OCI-LY1 (cell line): ENCODE measurements at regions not wholly inside any gene's neighbourhood (a gene's known extent, or its start where the extent isn't known, plus 50 kb on each side); places are given as distances from the start of the nearest gene placed in this dataset.

ENCODE experiments used
- CTCF ChIP-seq: fragments of 200-600 bp; sonication (generic), shearing (Covaris generic); IDR thresholded peaks from 2 replicates; pipeline ENCODE4 v1.5.1; 2017; ENCODE audit warnings: mild to moderate bottlenecking, antibody characterized with exemption, low read length, moderate library complexity, mixed read lengths
- EZH2 ChIP-seq: fragments of 200-600 bp; sonication (generic), shearing (Covaris generic); IDR thresholded peaks from 2 replicates; pipeline ENCODE4 v1.8.0; 2017; ENCODE audit warnings: borderline replicate concordance, mixed run types, mild to moderate bottlenecking, antibody characterized with exemption, low read length, moderate library complexity, mixed read lengths

- TF ChIP-seq CTCF (no peak), EZH2 (no peak)
Measured at GRCh38 chr7:137086896-137087295, 218.4 kb downstream of the CHRM2 start.
